ENCODE measurements at regions not wholly inside any gene's neighbourhood (a gene's known extent, or its start where the extent isn't known, plus 50 kb on each side); places are given as distances from the start of the nearest gene placed in this dataset.

DNA sequence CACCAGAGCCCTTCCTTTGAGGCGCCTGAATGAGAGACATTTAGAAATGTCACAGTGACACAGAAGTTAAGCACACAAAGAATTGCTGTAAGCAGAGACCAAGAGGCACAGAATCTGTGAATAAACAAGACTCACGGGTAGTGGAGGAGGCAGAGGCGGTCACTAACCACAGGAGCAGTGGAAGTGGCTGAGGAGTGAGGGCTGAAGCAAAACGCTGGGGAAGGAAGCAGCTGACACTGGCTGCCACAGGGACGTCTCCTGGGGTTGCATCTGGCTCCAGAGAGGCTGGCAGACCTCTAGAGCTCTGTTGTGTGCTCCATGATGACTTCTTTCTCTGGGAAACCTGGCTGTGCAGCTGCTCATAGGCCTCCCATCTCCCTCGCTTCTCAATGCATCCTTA is 65.0 kb upstream of the SLC2A12 start:
- TF ChIP-seq, protein P1, sequence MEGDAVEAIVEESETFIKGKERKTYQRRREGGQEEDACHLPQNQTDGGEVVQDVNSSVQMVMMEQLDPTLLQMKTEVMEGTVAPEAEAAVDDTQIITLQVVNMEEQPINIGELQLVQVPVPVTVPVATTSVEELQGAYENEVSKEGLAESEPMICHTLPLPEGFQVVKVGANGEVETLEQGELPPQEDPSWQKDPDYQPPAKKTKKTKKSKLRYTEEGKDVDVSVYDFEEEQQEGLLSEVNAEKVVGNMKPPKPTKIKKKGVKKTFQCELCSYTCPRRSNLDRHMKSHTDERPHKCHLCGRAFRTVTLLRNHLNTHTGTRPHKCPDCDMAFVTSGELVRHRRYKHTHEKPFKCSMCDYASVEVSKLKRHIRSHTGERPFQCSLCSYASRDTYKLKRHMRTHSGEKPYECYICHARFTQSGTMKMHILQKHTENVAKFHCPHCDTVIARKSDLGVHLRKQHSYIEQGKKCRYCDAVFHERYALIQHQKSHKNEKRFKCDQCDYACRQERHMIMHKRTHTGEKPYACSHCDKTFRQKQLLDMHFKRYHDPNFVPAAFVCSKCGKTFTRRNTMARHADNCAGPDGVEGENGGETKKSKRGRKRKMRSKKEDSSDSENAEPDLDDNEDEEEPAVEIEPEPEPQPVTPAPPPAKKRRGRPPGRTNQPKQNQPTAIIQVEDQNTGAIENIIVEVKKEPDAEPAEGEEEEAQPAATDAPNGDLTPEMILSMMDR (IDR thresholded peaks at IDR 0.05; ENCODE audit: low read depth, low read length, missing control alignments) = no peak
- no peak overlapping the region for H3K4me3 ChIP-seq (ENCODE audit: low read depth, low read length)
- in situ Hi-C loops (cut with HindIII; ENCODE audit: low sequenced_read_pairs) = no loop called here
- no peak for DNase-seq (ENCODE audit: low read depth)

DNA sequence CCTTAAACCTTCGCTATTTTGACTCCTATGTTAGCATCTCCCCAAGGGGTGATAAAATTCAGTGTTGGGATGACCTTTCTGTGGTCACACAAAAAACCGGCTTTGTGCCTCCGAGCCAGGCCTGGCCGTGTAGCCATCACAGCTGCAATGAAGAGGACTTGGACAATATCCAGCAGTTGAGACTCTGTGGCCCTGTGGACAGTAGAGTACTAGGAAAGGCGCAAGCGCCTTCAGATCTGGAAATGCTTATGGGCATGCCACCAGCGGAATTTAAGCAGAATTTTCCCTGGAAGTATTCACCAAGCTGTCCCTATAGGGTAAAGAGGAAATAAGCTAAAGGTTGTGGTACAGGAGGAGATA is 63.3 kb upstream of the SLC2A12 start:
- TF ChIP-seq, protein P1 (IDR thresholded peaks at IDR 0.05; ENCODE audit: low read depth, low read length, missing control alignments) = no peak
- in situ Hi-C loops (cut with HindIII; ENCODE audit: low sequenced_read_pairs) = no loop called here
- no peak for DNase-seq (ENCODE audit: low read depth)
- H3K4me3 ChIP-seq (ENCODE audit: low read depth, low read length) = no peak overlapping the region

DNA sequence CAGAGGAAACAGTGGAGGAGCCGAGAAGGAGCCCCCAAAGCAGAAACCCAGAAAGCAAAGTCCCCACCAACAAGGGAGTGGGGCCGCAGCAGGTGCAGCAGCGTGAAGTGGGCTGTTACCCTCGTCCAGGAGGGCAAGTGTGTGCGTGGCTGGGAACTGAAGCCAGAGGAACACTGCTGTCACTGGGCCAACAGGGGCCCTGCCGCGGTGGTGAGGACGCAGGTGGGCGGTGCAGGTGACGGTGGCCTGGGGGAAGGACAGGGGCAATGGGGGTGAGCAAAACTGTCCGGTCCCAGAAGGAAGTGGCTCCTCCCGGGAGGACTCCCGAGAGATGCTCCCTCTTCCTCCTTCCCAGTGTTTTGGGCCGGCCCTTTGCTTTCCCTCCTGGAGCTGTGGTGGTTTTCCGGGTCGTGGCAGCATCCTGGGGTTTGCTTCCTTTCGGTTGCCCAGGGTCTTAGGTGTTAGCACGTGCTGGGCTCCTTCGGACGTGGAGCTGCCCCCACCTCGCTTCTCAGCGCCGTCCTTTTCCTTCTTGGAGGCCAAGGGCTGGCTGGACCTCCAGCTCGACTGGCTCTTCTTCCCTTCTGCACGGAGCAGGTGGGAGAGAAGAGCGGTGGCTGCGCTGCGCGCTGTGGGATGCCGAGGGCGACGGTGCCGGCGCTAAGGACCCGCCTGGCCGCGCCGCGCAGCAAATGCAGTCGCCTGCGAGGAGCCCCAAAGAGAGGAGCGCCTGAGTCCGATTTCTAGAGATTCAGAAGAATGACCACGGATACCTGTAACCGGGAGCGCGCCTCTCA is 62.7 kb upstream of the SLC2A12 start:
- in situ Hi-C loops (cut with HindIII; ENCODE audit: low sequenced_read_pairs) = no loop called here

DNA sequence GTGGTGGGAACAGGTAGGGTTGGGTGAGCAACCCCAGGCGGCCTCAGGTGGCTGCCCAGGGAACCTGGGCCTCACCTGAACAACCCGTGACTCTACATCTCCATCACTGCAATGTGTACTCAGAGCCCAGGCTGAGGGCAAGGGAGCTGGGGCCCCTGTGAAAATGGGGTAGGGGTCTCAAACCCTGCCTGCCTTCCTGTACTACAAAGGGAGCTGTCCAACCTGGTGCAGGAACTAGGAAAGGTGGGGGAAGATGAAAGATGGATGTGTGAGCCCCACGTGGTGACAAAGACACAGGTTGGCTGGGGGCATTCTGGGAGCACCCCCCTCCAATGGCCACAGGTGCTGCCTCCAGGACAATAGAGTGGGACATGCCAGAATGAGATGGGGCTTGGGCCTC is 62.1 kb upstream of the SLC2A12 start:
- TF ChIP-seq, protein P1 (IDR thresholded peaks at IDR 0.05; ENCODE audit: low read depth, low read length, missing control alignments) = no peak
- in situ Hi-C loops (cut with HindIII; ENCODE audit: low sequenced_read_pairs) = no loop called here
- DNase-seq (ENCODE audit: low read depth) = no peak
- H3K4me3 ChIP-seq (ENCODE audit: low read depth, low read length) = no peak overlapping the region

More for the DNA sequence above, 62.7 kb upstream of the SLC2A12 start:
- H3K4me3 ChIP-seq (ENCODE audit: low read depth, low read length) = no peak overlapping the region
- TF ChIP-seq, protein P1 (IDR thresholded peaks at IDR 0.05; ENCODE audit: low read depth, low read length, missing control alignments) = no peak
- DNase-seq (ENCODE audit: low read depth) = no peak

DNA sequence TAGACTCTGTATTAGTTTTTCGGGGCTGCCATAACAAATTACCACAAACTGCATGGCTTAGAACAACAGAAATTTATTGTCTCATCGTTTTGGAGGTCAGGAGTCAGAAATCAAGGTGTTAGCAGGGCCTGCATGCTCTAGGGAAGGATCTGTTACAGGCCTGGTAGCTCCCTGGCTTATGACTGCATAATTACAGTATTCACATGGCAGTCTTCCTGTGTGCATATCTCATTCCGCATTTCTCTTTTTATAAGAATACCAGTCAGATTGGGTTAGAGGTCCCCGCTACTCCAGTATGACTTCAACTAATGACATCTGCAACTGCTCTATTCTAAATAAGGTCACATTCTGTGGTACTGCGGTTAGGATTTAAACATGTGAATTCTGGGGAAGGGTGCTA is 59.3 kb upstream of the SLC2A12 start:
- DNase-seq (ENCODE audit: low read depth) = no peak
- in situ Hi-C loops (cut with HindIII; ENCODE audit: low sequenced_read_pairs) = no loop called here
- TF ChIP-seq, protein P1 (IDR thresholded peaks at IDR 0.05; ENCODE audit: low read depth, low read length, missing control alignments) = no peak
- no peak overlapping the region for H3K4me3 ChIP-seq (ENCODE audit: low read depth, low read length)

DNA sequence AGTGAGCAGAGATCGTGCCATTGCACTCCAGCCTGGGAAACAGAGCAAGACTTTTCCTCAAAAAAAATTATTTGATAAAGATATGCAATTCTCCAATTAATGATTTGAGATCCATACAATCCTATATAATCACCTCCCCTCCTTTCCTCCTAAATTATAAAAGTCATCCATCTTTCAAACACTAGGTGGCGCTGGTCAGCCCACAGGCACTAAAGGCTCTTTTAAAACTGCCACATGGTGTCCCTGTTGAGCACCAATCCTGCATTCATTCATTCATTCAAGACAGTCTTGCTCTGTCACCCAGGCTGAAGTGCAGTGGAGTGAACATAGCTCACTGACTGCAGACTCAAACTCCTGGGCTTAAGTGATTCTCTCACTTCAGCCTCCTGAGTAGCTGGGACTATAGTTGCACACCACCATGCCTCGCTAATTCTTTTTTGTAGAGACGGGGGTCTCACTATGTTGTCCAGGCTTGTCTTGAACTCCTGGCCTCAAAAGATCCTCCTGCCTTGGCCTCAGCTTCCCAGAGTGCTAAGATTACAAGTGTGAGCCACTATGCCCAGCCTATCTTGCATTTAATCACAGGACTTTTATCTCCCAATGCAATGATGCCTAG is 58.7 kb upstream of the SLC2A12 start:
- no peak overlapping the region for H3K4me3 ChIP-seq (ENCODE audit: low read depth, low read length)
- in situ Hi-C loops (cut with HindIII; ENCODE audit: low sequenced_read_pairs) = no loop called here
- TF ChIP-seq, protein P1 (IDR thresholded peaks at IDR 0.05; ENCODE audit: low read depth, low read length, missing control alignments) = peak; percentile 82
- DNase-seq (ENCODE audit: low read depth) = peak; percentile 6

Data from astrocyte of the cerebellum (primary cell).